ENCODE measurements at regions not wholly inside any gene's neighbourhood (a gene's known extent, or its start where the extent isn't known, plus 50 kb on each side); places are given as distances from the start of the nearest gene placed in this dataset.
"Not testable (repeated sequence)": the region's sequence is repeated elsewhere in the genome, so short reads cannot be mapped to it uniquely, and the experiment has no call there.

DNA sequence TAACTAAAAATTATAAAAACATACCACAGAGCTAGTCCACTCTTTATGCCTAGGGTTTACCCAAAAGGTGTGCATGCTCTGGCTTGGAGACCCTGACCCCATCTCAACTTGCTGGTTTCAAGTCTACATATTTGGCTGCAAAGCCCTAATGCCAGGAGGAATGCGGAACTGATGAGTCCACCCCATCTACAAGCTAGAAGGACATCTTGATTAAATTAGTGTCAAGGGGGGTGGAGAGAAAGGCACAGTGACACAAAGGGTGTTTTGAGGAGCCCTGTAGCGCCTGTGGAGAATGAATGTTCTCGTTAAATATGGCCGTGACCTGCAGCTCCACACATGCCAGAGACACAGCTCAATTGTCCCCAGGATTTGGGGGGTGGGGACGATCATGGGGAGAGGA, 104.1 kb upstream of the IKBKE start:
- TF ChIP-seq, protein P1, sequence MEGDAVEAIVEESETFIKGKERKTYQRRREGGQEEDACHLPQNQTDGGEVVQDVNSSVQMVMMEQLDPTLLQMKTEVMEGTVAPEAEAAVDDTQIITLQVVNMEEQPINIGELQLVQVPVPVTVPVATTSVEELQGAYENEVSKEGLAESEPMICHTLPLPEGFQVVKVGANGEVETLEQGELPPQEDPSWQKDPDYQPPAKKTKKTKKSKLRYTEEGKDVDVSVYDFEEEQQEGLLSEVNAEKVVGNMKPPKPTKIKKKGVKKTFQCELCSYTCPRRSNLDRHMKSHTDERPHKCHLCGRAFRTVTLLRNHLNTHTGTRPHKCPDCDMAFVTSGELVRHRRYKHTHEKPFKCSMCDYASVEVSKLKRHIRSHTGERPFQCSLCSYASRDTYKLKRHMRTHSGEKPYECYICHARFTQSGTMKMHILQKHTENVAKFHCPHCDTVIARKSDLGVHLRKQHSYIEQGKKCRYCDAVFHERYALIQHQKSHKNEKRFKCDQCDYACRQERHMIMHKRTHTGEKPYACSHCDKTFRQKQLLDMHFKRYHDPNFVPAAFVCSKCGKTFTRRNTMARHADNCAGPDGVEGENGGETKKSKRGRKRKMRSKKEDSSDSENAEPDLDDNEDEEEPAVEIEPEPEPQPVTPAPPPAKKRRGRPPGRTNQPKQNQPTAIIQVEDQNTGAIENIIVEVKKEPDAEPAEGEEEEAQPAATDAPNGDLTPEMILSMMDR (IDR thresholded peaks at IDR 0.05; ENCODE audit: low read depth, low read length), result not testable (repeated sequence)
- TF ChIP-seq POLR2A (IDR thresholded peaks at IDR 0.05; ENCODE audit: extremely low read depth, insufficient read length), result not testable (repeated sequence)

Measured in NB4 (cell line).